ENCODE measurements at regions not wholly inside any gene's neighbourhood (a gene's known extent, or its start where the extent isn't known, plus 50 kb on each side); places are given as distances from the start of the nearest gene placed in this dataset.
A peak's percentile ranks its signal among the peaks of the same experiment; 100 is the strongest.
"Not testable (repeated sequence)": the region's sequence is repeated elsewhere in the genome, so short reads cannot be mapped to it uniquely, and the experiment has no call there.

GRCh38 chr14:38973083-38973700 lies 129.8 kb downstream of the SEC23A start:
- DNase-seq (ENCODE audit: low read depth in 2 of 2) = no peak

GRCh38 chr14:38972511-38972910 lies 130.5 kb downstream of the SEC23A start:
- no peak for DNase-seq (ENCODE audit: low read depth in 2 of 2)

GRCh38 chr14:38971258-38971921 lies 131.6 kb downstream of the SEC23A start:
- DNase-seq (ENCODE audit: low read depth in 2 of 2) = no peak

DNA sequence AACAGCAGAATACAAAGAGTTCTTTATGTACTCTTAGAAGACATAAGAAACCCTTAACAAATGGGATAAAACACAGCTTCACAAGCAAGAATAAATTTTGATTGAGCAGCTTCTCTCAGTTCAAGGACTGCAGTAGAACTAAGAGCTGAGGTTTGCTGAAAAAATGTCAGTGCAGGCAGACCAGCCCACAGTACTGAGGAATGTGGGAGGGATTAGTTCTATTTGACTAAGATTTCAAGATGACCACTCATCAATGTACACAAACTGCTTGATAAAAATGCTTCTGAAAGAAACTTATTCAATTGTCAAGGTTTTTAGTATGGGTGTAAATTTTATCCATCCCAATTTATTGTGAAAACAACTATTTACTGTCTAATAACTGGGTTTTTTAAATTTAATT lies 138.4 kb downstream of the SEC23A start:
- DNase-seq (ENCODE audit: low read depth in 2 of 2) = no peak

DNA sequence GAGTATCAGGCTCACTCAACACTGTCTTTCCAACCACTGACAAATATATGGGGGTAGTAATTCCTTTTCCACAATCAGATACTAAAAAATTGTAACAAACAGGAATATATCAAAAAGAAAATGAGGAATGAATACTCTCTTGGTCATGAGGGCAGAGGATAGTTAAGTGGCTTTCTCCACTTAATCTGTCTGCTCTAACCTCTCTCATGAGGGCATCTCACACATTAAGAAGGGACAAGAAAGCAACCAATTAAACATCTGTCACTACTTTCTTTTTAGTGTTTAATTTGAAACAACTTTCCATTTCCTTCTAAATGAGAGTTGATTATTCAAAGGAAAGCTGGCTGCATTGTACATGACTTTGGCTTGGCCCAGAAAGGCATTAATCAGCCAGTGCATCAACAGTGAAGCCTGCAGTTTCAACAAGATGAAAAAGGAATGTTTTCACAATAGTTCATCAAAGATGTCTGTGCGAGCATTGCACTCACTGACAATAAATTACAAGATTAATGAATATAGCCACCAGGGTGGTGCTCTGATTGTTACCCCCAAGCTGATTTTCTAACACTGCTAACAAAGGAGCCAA lies 142.0 kb downstream of the SEC23A start:
- no peak for DNase-seq (ENCODE audit: low read depth in 2 of 2)

GRCh38 chr14:38959021-38959420 lies 144.0 kb downstream of the SEC23A start:
- no peak for DNase-seq (ENCODE audit: low read depth in 2 of 2)

DNA sequence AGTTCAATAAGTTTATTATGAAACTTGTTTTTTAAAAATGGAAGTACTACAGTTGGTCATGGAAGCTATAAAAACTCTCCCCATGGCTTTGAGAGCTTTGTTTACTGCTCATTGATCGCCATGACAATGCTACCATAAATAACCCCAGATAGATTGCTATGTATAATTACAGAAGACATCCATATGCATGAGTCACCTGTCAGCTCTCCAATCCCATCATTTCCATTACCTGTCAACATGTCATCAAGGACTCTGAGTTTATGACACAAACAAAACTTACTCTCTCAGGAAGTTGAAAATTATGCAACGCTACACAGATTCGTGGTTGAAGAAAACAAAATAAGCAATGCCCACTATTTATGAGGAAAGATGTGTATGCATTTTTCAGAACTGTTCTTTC lies 144.4 kb downstream of the SEC23A start:
- DNase-seq (ENCODE audit: low read depth in 2 of 2) = peak in 1 of 2 experiments; percentile 42

DNA sequence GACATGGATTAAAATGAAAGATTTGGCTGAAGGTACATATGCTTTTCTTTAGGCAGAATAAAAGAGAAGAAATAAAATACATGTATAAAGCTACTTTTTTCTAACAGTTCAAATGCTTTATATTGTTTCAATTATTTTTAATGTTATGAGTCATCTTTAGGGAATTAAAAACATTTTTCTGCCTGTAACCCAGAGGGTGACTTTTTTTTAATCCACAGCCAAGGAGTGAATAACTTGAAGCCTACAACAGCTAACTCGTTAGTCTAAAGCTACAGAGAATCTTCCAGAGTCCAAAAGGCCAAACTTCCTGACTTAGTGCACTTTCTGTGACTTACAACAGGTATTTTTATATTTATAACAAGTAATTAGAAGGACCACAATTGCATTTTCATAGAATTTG lies 151.6 kb downstream of the SEC23A start:
- peak; percentile 83 for DNase-seq (ENCODE audit: low read depth in 2 of 2)

DNA sequence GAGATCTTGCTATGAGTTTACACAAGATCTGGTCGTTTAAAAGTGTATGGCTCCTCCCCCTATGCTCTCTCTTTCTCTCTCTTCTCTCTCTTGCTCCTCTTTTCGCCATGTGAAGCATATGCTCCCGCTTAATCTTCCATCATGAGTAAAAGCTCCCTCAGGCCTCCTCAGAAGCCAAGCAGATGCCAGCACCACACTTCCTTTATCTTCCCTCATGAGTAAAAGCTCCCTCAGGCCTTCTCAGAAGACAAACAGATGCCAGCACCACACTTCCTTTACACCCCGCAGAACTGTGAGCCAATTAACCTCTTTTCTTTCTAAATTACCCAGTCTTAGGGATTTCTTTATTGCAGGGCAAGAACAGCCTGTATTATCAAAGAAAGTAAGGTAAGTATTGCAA lies 152.4 kb downstream of the SEC23A start:
- no peak for DNase-seq (ENCODE audit: low read depth in 2 of 2)

- no peak for DNase-seq (ENCODE audit: low read depth in 2 of 2)
Measured at GRCh38 chr14:38948576-38948975, 154.5 kb downstream of the SEC23A start.

- peak in 1 of 2 experiments; percentile 40 for DNase-seq (ENCODE audit: low read depth in 2 of 2)
Measured at GRCh38 chr14:38948171-38948570, 154.9 kb downstream of the SEC23A start.

DNA sequence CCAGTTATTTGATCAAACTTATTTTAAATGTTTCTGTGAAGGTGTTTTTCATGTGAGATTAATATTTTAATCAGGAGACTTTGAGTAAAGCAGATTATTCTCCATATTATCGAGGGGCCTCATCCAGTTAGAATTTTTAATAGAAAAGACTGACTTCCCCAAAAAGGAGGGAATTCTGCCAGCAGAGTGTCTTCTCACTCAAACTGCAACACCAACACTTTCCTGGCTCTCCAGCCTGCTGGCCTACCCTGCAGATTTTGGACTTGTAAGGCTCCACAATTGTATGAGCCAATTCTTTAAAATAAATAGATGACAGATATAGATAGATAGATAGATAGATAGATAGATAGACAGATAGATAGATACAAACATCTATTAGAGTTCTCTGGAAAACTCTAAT lies 155.7 kb downstream of the SEC23A start:
- DNase-seq (ENCODE audit: low read depth in 2 of 2) = no peak

- DNase-seq (ENCODE audit: low read depth in 2 of 2) = no peak
Measured at GRCh38 chr14:38944691-38945090, 158.3 kb downstream of the SEC23A start.

DNA sequence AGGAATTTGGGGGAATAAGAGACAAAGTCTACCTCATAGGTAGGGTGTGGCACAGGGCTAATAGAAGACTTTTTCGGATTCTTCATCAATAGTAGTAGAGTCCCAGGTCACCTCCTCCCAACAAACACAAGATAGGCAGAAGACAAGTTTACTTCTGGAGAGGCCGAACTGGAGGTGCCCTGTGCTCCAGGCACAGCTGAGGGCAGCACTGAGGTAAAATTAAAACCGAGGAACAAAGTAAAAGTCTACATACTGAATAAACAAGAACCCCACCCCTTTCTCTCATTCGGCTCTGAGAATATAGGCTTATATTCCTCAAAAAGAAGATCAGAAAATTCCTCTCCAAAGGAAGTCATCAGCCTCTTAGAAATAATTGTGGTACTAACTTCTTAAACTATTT lies 161.5 kb downstream of the SEC23A start:
- no peak for DNase-seq (ENCODE audit: low read depth in 2 of 2)

DNA sequence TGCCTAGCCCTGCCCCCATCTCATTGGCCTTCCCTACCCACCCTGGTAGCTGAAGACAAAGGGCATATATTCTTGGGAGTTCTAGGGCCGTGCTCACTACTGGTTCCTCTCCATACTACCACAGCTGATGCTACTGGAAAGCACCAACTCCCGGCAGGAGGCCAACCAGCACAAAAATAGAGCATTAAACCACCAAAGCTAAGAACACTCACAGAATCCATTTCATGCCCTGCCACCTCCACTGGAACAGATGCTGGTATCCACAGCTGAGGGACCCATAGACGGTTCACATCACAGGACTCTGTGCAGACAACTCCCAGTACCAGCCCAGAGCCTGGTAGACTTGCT lies 170.4 kb downstream of the SEC23A start:
- not testable (repeated sequence) for DNase-seq (ENCODE audit: low read depth in 2 of 2)

- no peak for DNase-seq (ENCODE audit: low read depth in 2 of 2)
Measured at GRCh38 chr14:38931969-38932652, 170.9 kb downstream of the SEC23A start.

DNA sequence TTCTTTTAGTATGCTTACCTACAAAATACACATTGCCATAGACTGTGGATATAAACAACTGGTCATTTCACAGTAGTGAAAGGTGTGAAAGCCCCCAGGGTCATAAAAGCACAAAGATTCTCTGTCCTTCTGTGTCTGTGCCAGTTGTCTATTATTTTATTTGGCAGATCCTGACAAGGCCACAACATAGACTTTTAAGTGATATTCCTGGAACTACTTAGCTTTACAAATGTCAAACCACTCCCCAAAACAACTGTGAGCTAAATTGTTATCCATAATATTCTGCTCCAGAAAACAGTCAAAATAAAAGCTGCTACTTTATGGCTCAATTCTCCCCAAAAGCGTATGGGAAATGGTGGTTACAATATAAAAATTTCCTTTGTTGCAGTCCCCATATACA lies 172.1 kb downstream of the SEC23A start:
- DNase-seq (ENCODE audit: low read depth in 2 of 2) = no peak

- DNase-seq (ENCODE audit: low read depth in 2 of 2) = no peak
Measured at GRCh38 chr14:38930022-38930421, 173.0 kb downstream of the SEC23A start.

DNA sequence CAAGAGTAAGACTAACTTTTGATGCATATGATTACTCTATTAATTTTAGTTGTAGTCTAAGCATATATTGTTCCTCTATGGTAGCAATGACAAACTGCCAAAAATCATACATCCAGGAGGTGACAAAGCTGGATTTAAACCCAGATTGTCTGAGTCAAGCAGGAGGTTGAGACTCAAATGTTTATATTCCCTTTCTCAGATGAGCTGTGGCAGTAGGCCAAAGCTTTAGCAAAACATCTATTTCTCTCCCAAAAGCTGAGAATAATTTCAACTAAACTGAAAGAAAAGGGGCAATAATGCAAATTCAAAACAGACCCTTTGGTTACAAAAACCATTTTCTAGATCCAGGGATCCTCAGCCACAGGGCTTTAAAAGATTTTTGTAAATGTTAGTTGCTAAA lies 173.6 kb downstream of the SEC23A start:
- no peak for DNase-seq (ENCODE audit: low read depth in 2 of 2)

- DNase-seq (ENCODE audit: low read depth in 2 of 2) = not testable (repeated sequence)
Measured at GRCh38 chr14:38921893-38922292, 181.1 kb downstream of the SEC23A start.

GRCh38 chr14:38915125-38915524 lies 187.9 kb downstream of the SEC23A start:
- no peak for DNase-seq (ENCODE audit: low read depth in 2 of 2)

DNA sequence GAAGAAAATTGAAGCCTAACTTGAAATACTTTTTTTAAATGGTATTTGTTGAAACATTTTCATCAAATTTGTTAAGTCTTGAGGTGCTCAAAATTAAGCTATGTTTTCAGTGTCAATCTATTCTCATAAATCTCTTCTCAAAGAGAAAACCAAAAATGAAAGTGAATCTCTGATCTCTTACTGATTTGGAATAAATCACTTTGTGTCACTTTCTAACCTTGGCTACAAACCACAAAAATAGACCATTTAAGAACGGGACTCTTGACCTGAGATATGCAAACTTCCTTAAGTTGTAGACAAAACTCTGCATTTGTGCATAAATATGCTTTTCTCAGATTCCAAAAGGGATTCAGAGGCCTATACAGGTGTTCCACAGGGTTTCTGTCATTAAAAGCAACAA lies 192.9 kb downstream of the SEC23A start:
- DNase-seq (ENCODE audit: low read depth in 2 of 2) = no peak

DNA sequence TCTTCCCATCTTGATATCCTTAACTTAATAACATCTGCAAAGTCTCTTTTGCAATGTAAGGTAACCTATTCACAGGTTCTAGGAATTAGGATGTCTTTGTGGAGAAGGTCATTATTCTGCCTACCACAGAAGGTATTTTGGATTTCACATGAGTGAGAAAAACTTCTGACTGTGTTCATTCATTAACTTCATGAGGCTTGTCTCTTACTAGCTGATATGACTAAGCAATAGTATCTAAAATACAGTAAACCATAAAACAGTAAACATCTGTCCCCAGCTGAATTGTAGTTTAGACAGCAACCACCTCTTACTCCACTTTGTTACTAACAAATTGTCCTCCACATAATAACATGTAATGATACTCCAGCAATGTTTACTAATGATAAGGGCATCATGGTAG lies 198.1 kb downstream of the SEC23A start:
- DNase-seq (ENCODE audit: low read depth in 2 of 2) = no peak

All from fibroblast of skin of left biceps (primary cell).